ENCODE measurements at regions not wholly inside any gene's neighbourhood (a gene's known extent, or its start where the extent isn't known, plus 50 kb on each side); places are given as distances from the start of the nearest gene placed in this dataset.

- TF ChIP-seq CTCF (IDR thresholded peaks at IDR 0.05; ENCODE audit: control extremely low read depth in 1 of 3, insufficient read depth in 1 of 3, low read depth in 1 of 3, low read length in 3 of 3) = no peak
- no peak for TF ChIP-seq EP300 (IDR thresholded peaks at IDR 0.05; ENCODE audit: borderline replicate concordance in 1 of 2, low read depth in 2 of 2, low read length in 2 of 2)
- TF ChIP-seq HDAC2 (IDR thresholded peaks at IDR 0.05; ENCODE audit: borderline replicate concordance in 1 of 2, low read depth in 2 of 2, low read length in 2 of 2) = no peak
- no peak for TF ChIP-seq SIN3A (conservative IDR thresholded peaks at IDR 0.05 in 1 of 2, IDR thresholded peaks at IDR 0.05 in 1 of 2; ENCODE audit: low read depth in 1 of 2, low read length in 2 of 2)
Observed at GRCh38 chr1:67589519-67590233, 95.3 kb upstream of the GADD45A start (continued).

Measured in H1 (cell line).